Prostate gland (tissue), 2 donors: ENCODE measurements at regions not wholly inside any gene's neighbourhood (a gene's known extent, or its start where the extent isn't known, plus 50 kb on each side); places are given as distances from the start of the nearest gene placed in this dataset.
"Not testable (repeated sequence)": the region's sequence is repeated elsewhere in the genome, so short reads cannot be mapped to it uniquely, and the experiment has no call there.

Source experiments
- DNase-seq: peaks from one replicate; pipeline ENCODE4 v3.0.0-alpha.2; 2019; ENCODE audit warnings: low spot score
- H3K27ac ChIP-seq, 2 donors: fragments of 200-600 bp; sonication (generic); 2 replicates each; pipeline ENCODE4 v1.5.1; 2017 to 2019
- H3K27me3 ChIP-seq: fragments of 200-600 bp; sonication (generic); replicated peaks from 2 replicates; pipeline ENCODE4 v1.5.1; 2019; ENCODE audit not compliant: insufficient read depth
- H3K36me3 ChIP-seq, 2 donors: fragments of 200-600 bp; sonication (generic); 1 replicate in 1 of 2; 2 replicates in 1 of 2; pipeline versions ENCODE4 v1.5.1 to v1.8.1; 2017 to 2019
- H3K4me1 ChIP-seq: fragments of 200-600 bp; sonication (generic); replicated peaks from 2 replicates; pipeline ENCODE4 v1.5.1; 2019
- H3K4me3 ChIP-seq, 2 donors: fragments of 200-600 bp; sonication (generic); 2 replicates each; pipeline ENCODE4 v1.5.1; 2017 to 2019
- H3K9me3 ChIP-seq: fragments of 200-600 bp; sonication (generic); 2 replicates; pipeline ENCODE4 v1.5.1; 2017
- POLR2A ChIP-seq: fragments of 450-650 bp; IDR thresholded peaks from one replicate; pipeline ENCODE4 v1.6.1; 2016; ENCODE audit warnings: antibody characterized with exemption, mild to moderate bottlenecking
- POLR2AphosphoS5 ChIP-seq: sonication (generic); formaldehyde crosslinking; IDR thresholded peaks from one replicate; pipeline ENCODE4 v1.6.1; 2017; ENCODE audit warnings: antibody characterized with exemption
- WGBS: methylation state at CpG from one replicate; pipeline ENCODE4 v1.1.5; 2018; 5-methylcytosine and 5-hydroxymethylcytosine counted together
- intact Hi-C: fragments of 100-400 bp; cut with DNase I; formaldehyde crosslinking; loops from one replicate; pipeline ENCODE4 v1.14.2; 2022
- TF ChIP-seq, protein P1 (sequence below), 4 experiments: fragments of 200-600 bp in 2 of 4; fragments of 450-650 bp in 2 of 4; sonication (generic) in 2 of 4; IDR thresholded peaks; 1 replicate in 3 of 4; 2 replicates in 1 of 4; pipeline ENCODE4 v1.5.1; 2016 to 2019; ENCODE audit warnings: antibody characterized with exemption in 4 of 4, mild to moderate bottlenecking in 2 of 4, moderate library complexity in 2 of 4

GRCh38 chr7:106584914-106585759 is 75.8 kb downstream of the CCDC71L start:
- no peaks in the 10 kb centered on the region for H3K36me3 ChIP-seq
- no peaks in the 10 kb centered on the region for H3K27me3 ChIP-seq
- TF ChIP-seq POLR2A (no peak), POLR2AphosphoS5 (no peak)
- TF ChIP-seq, protein P1, sequence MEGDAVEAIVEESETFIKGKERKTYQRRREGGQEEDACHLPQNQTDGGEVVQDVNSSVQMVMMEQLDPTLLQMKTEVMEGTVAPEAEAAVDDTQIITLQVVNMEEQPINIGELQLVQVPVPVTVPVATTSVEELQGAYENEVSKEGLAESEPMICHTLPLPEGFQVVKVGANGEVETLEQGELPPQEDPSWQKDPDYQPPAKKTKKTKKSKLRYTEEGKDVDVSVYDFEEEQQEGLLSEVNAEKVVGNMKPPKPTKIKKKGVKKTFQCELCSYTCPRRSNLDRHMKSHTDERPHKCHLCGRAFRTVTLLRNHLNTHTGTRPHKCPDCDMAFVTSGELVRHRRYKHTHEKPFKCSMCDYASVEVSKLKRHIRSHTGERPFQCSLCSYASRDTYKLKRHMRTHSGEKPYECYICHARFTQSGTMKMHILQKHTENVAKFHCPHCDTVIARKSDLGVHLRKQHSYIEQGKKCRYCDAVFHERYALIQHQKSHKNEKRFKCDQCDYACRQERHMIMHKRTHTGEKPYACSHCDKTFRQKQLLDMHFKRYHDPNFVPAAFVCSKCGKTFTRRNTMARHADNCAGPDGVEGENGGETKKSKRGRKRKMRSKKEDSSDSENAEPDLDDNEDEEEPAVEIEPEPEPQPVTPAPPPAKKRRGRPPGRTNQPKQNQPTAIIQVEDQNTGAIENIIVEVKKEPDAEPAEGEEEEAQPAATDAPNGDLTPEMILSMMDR (IDR thresholded peaks at IDR 0.05) = no peak
- no peak for DNase-seq
- H3K9me3 ChIP-seq = no peaks in the 10 kb centered on the region
- no peaks in the 10 kb centered on the region for H3K4me1 ChIP-seq
- no peak overlapping the region for H3K27ac ChIP-seq
- WGBS = 93% methylated on average over 7 of the region's 7 CpGs
- intact Hi-C loops = no loop called here
- H3K4me3 ChIP-seq = no peak overlapping the region

DNA sequence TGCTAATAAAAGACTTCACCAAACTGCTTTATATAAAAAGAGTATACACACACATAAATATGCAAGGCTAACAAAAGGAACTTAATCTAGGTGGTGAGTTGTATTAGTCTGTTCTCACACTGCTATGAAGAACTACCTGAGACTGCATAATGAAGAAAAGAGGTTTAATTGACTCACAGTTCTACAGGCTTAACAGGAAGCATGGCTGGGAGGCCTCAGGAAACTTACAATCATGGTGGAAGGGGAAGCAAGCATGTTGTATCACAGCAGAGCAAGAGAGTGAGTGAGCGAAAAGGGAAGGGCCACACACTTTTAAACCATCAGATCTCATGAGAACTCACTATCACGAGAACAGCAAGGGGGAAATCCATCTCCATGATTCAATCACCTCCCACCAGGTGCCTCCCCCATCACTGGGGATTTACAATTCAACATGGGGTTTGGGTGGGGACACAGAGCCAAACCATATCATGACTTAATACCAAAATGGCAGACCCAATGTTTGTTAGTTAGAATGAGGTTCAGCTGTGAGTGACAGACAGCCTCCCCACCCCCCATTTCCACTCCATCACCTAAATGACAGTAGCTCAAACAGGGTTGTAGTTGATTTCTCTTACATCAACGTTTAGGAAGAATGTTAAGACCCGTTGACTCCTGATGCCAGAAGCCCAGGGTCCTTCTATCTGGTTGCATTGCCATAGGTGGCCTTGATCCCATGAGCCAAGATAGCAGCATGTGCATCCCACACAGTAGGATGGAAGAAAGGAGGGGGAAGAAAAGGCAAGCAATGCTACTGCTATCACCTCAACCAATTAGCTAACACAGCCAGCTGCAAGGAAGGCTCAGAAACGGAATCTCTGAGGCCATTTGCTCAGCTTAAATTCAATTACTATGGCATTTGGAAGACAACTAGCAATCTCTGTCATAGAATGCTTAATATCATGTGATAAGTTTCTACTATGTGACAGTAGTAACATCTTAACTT is 77.0 kb downstream of the CCDC71L start:
- H3K36me3 ChIP-seq = no peaks in the 10 kb centered on the region
- H3K27ac ChIP-seq = no peak overlapping the region
- no peaks in the 10 kb centered on the region for H3K9me3 ChIP-seq
- intact Hi-C loops = no loop called here
- no peaks in the 10 kb centered on the region for H3K4me1 ChIP-seq
- H3K4me3 ChIP-seq = no peak overlapping the region
- H3K27me3 ChIP-seq = no peaks in the 10 kb centered on the region
- no peak for TF ChIP-seq POLR2AphosphoS5
- TF ChIP-seq, protein P1 (IDR thresholded peaks at IDR 0.05) = no peak
- TF ChIP-seq POLR2A = no peak
- no peak for DNase-seq
- WGBS = 92% methylated on average over 5 of the region's 5 CpGs

- no peaks in the 10 kb centered on the region for H3K9me3 ChIP-seq
- TF ChIP-seq, protein P1 (IDR thresholded peaks at IDR 0.05) = no peak
- TF ChIP-seq POLR2A (no peak), POLR2AphosphoS5 (no peak)
- H3K36me3 ChIP-seq = no peaks in the 10 kb centered on the region
- H3K4me1 ChIP-seq = no peaks in the 10 kb centered on the region
- intact Hi-C loops = no loop called here
- DNase-seq = no peak
- no peaks in the 10 kb centered on the region for H3K27me3 ChIP-seq
- H3K4me3 ChIP-seq = no peak overlapping the region
- 98% methylated on average over 2 of the region's 2 CpGs for WGBS
- H3K27ac ChIP-seq = no peak overlapping the region
Observed at GRCh38 chr7:106583100-106583499, 77.9 kb downstream of the CCDC71L start.

DNA sequence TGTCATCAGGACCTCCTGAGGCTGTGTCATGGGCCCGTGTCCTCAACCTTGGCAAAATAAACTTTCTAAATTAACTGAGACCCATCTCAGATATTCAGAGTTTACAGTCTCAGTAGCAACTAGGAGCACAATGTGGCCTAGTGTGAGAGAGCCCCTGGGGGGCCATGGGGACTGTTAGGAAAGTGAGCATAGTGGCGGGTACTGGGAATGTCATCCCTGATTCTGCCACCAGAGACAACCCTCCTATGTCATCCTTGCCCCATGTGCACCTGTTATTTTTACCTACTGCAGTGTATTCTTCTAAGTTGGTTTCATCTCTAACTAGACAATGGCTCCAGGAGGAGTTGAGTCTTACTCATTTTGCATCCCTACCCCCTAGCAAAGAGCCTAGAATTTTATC is 78.6 kb downstream of the CCDC71L start:
- no peaks in the 10 kb centered on the region for H3K9me3 ChIP-seq
- no peak for TF ChIP-seq POLR2AphosphoS5
- TF ChIP-seq, protein P1 (IDR thresholded peaks at IDR 0.05) = no peak
- TF ChIP-seq POLR2A = no peak
- no peaks in the 10 kb centered on the region for H3K4me1 ChIP-seq
- no peak overlapping the region for H3K4me3 ChIP-seq
- intact Hi-C loops = no loop called here
- H3K36me3 ChIP-seq = no peaks in the 10 kb centered on the region
- WGBS = 91% methylated on average over 2 of the region's 2 CpGs
- no peak for DNase-seq
- H3K27ac ChIP-seq = no peak overlapping the region
- no peaks in the 10 kb centered on the region for H3K27me3 ChIP-seq

DNA sequence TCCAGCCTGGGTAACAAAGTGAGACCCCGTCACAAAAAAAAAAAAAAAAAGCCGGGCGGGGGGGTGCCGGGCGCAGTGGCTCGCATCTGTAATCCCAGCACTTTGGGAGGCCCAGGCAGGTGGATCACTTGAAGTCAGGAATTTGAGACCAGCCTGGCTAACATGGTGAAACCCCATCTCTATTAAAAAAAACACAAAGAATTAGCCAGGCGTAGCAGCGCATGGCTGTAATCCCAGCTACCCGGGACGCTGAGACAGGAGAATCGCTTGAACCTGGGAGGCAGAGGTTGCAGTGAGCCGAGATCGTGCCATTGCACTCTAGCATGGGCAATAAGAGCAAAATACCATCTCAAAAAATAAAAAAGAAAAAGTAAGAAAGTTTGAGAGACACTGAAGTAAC is 81.9 kb downstream of the CCDC71L start:
- intact Hi-C loops, H3K27ac ChIP-seq: not testable (repeated sequence)
- 91% methylated on average over 13 of the region's 13 CpGs for WGBS

More for the DNA sequence above, 81.9 kb downstream of the CCDC71L start:
- H3K4me1 ChIP-seq, H3K36me3 ChIP-seq, DNase-seq, H3K4me3 ChIP-seq, H3K27me3 ChIP-seq, H3K9me3 ChIP-seq: not testable (repeated sequence)
